ENCODE measurements at regions not wholly inside any gene's neighbourhood (a gene's known extent, or its start where the extent isn't known, plus 50 kb on each side); places are given as distances from the start of the nearest gene placed in this dataset.

DNA sequence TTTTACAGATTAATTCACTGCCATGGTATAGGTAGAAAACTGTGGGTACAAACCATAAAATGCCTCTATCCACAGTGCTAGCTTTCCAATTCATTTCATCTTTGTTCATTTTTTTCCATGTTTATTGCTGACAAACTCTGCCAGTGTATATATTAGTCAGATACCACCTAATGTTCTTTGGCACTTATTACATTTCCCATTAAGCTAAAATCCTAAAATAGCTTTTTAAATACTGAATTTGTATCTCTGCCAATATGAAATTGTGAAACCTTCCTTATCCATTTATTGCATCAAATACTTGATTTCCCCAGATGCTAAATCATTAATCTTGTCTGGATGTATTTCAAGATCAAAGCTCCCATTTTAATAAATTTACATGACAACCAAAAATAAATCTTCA, 150.1 kb upstream of the FSCB start:
- TF ChIP-seq, protein P1, sequence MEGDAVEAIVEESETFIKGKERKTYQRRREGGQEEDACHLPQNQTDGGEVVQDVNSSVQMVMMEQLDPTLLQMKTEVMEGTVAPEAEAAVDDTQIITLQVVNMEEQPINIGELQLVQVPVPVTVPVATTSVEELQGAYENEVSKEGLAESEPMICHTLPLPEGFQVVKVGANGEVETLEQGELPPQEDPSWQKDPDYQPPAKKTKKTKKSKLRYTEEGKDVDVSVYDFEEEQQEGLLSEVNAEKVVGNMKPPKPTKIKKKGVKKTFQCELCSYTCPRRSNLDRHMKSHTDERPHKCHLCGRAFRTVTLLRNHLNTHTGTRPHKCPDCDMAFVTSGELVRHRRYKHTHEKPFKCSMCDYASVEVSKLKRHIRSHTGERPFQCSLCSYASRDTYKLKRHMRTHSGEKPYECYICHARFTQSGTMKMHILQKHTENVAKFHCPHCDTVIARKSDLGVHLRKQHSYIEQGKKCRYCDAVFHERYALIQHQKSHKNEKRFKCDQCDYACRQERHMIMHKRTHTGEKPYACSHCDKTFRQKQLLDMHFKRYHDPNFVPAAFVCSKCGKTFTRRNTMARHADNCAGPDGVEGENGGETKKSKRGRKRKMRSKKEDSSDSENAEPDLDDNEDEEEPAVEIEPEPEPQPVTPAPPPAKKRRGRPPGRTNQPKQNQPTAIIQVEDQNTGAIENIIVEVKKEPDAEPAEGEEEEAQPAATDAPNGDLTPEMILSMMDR (IDR thresholded peaks at IDR 0.05; ENCODE audit: borderline replicate concordance), result no peak
- H3K9me3 ChIP-seq (replicated peaks), result peaks cover 4% of the 10 kb centered on the region
- no peaks in the 10 kb centered on the region for H3K36me3 ChIP-seq
- no peak for DNase-seq
- no peaks in the 10 kb centered on the region for H3K4me1 ChIP-seq
- H3K4me3 ChIP-seq, result no peak overlapping the region
- H3K27me3 ChIP-seq (ENCODE audit: low read depth), result no peaks in the 10 kb centered on the region
- intact Hi-C loops (cut with micrococcal nuclease), result no loop called here
- no peak overlapping the region for H3K27ac ChIP-seq (replicated peaks)

DNA sequence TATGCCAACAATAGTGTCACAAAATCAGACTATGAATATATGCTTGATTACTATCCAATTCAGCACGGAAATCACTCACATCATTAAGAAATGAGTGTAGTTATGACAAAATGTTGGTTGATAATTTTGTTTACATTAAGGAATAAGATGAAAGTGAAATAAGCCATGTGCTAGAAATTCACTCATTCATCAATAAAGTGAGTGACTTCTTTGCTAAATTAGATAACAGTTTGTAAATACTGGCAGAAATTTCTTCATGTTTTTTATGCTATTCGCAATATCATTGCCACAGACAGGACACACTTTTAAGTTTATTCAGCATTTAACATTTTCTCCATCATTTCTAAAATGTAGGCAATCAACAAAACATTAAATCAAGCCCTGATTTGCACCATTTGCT, 147.5 kb upstream of the FSCB start:
- DNase-seq, result no peak
- Histone ChIP-seq H3K27ac (replicated peaks) (no peak overlapping the region), H3K27me3 (ENCODE audit: low read depth) (no peaks in the 10 kb centered on the region), H3K4me1 (no peaks in the 10 kb centered on the region), H3K4me3 (no peak overlapping the region), H3K9me3 (replicated peaks) (peaks cover 4% of the 10 kb centered on the region), H3K36me3 (no peaks in the 10 kb centered on the region)
- TF ChIP-seq, protein P1 (IDR thresholded peaks at IDR 0.05; ENCODE audit: borderline replicate concordance), result no peak
- intact Hi-C loops (cut with micrococcal nuclease), result no loop called here

DNA sequence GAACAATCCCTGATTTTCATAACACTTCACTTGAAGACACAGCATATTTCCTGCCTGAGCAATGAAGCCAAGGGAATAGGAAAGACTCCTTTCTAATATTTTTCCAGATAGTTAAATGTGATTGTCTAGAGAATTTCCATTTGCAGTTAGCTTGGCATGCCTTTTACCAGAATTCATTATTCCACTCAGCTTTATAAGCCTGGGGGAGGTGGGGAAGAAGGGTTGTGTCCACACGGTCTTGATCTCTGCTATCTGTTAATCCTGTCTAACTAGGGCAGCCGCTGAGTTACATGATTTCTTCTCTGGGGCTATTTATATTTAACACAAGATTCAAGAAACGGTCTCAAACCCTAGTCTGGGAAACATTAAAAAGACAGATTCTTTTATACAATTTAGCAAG, 146.6 kb upstream of the FSCB start:
- Histone ChIP-seq H3K36me3 (no peaks in the 10 kb centered on the region), H3K9me3 (replicated peaks) (peaks cover 4% of the 10 kb centered on the region), H3K27ac (replicated peaks) (no peak overlapping the region), H3K27me3 (ENCODE audit: low read depth) (no peaks in the 10 kb centered on the region), H3K4me1 (no peaks in the 10 kb centered on the region), H3K4me3 (no peak overlapping the region)
- intact Hi-C loops (cut with micrococcal nuclease), result no loop called here
- TF ChIP-seq, protein P1 (IDR thresholded peaks at IDR 0.05; ENCODE audit: borderline replicate concordance), result no peak
- no peak for DNase-seq

DNA sequence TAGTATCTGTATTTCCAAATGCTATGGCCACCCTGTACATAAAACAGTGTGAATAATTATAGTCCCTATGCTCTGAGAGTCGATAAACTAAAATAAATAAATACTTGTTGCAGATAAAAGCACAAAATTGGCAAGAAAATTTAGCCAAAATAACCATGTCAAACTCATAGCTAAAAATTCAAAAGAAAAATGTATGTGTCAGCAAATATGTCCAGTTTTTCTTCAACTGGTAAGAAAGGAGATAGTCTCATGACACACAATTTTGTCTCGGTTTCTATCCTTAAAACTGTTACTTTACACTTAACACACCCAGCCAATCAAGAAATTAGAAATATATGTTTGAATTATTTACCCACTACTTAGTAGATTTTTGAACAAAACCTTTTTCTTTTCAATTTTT, 145.6 kb upstream of the FSCB start:
- no peaks in the 10 kb centered on the region for H3K36me3 ChIP-seq
- no peak overlapping the region for H3K4me3 ChIP-seq
- H3K4me1 ChIP-seq, result no peaks in the 10 kb centered on the region
- intact Hi-C loops (cut with micrococcal nuclease), result no loop called here
- H3K27ac ChIP-seq (replicated peaks), result no peak overlapping the region
- no peak for DNase-seq
- H3K27me3 ChIP-seq (ENCODE audit: low read depth), result no peaks in the 10 kb centered on the region
- TF ChIP-seq, protein P1 (IDR thresholded peaks at IDR 0.05; ENCODE audit: borderline replicate concordance), result no peak
- peaks cover 4% of the 10 kb centered on the region for H3K9me3 ChIP-seq (replicated peaks)

DNA sequence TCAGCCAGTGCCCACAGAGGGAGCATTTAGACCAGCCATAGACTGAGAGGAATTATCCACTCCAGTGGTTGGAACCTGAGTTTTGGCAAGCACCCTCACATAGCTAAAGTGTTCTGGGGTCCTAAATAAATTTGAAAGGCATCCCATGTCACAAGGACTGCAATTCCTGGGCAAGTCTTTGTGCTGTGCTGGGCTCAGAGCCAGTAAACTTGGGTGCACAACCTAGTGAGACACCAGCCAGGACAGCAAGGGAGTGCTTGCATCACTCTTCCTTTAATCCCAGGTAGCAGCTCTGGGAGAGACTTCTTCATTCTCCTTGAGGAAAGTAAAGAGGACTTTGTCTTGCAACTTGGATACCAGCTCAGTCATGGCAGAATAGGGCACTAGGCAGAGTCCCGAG, 142.0 kb upstream of the FSCB start:
- no peak overlapping the region for H3K4me3 ChIP-seq
- no peak for DNase-seq
- intact Hi-C loops (cut with micrococcal nuclease), result no loop called here

More for the DNA sequence above, 142.0 kb upstream of the FSCB start:
- no peaks in the 10 kb centered on the region for H3K27me3 ChIP-seq (ENCODE audit: low read depth)
- TF ChIP-seq, protein P1 (IDR thresholded peaks at IDR 0.05; ENCODE audit: borderline replicate concordance), result no peak
- peaks cover 4% of the 10 kb centered on the region for H3K9me3 ChIP-seq (replicated peaks)
- H3K27ac ChIP-seq (replicated peaks), result no peak overlapping the region
- no peaks in the 10 kb centered on the region for H3K36me3 ChIP-seq
- no peaks in the 10 kb centered on the region for H3K4me1 ChIP-seq
